Fibroblast of the conjunctiva (primary cell): ENCODE measurements at regions not wholly inside any gene's neighbourhood (a gene's known extent, or its start where the extent isn't known, plus 50 kb on each side); places are given as distances from the start of the nearest gene placed in this dataset.
"Not testable (repeated sequence)": the region's sequence is repeated elsewhere in the genome, so short reads cannot be mapped to it uniquely, and the experiment has no call there.

Experiments used
- DNase-seq: peaks from one replicate; pipeline ENCODE4 v3.0.0-alpha.2; 2010; ENCODE audit warnings: low read depth

- no peak for DNase-seq
Observed at GRCh38 chr5:130324953-130325671, 420.8 kb downstream of the CHSY3 start.

GRCh38 chr5:130323804-130324454 is 419.7 kb downstream of the CHSY3 start:
- no peak for DNase-seq

GRCh38 chr5:130321931-130322330 is 417.7 kb downstream of the CHSY3 start:
- no peak for DNase-seq

- no peak for DNase-seq
Observed at GRCh38 chr5:130316971-130317680, 412.9 kb downstream of the CHSY3 start.

- no peak for DNase-seq
Observed at GRCh38 chr5:130295235-130295634, 391.0 kb downstream of the CHSY3 start.

DNA sequence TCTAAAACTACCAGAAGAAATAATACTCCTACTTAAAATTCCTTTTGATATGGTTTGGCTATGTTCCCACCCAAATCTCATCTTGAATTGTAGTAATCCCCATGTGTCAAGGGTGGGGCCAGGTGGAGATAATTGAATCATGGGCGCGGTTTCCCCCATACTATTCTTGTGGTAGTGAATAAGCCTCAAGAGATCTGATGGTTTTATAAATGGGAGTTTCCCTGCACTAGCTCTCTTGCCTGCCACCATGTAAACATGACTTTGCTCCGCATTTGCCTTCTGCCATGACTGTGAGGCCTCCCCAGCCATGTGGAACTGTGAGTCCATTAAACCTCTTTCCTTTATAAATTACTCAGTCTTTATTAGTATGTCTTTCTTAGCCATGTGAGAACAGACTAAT is 390.5 kb downstream of the CHSY3 start:
- DNase-seq = not testable (repeated sequence)

DNA sequence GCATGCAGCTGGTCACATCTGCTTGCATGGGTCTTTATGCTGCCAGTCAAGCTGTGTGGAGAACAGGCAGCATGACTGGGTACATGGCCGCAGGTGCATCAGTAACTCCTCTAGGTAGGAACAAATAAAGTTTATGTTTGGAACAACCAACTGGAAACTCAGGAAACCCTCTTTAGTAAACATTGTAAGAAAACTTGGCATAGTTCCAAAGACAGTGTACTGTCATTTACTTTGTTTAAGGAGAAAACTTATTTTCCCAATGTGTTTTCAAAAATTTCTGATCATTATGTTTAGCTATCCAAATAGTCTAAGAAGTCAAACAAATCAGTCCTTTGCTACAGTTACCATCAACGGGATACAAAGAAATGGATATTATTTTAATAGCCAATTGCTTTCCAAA is 386.0 kb downstream of the CHSY3 start:
- no peak for DNase-seq

DNA sequence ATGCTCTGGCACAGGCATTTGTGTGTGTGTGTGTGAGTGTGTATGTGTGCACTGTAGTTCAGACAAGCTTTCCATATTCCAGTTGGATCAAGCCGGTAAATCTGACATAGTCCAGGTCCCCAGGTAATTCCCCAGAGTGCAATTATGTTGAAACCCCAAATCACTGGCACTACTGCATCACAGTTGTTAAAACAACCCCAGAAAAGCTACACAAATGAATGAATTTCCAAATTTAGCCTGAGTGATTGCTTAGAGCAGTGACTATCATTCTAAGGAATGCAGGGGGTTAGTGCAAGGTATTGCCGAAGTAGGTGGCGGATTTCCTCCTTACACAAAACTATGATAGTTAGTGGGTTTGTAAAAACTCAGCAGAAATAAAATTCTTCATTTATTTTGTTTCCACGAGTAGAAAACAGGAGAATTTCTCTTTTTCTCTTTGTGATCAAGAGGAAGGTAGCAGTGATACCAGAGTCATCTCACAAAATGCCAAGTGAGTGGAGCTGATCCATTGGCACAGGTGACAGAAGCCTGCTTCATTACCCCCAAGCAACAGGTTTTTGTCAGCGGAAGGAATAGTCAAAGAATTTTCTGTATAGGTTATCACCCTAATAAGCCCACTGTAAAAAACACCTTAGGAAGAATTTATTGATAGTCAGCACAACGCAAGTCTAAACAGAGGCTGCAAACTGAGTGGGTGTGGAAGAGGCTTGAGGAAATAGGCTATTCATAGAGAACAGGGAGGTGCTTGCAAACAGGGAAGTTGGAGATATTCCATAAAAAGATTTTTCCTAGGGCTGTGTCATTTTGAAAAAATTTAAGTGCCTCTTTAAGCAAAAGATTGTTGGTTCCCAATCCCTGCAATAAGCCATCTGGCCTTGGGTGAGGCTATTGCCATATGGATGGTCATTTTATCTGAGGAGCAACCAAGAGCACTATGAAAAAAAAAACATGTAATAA is 385.1 kb downstream of the CHSY3 start:
- DNase-seq = no peak

GRCh38 chr5:130287438-130287837 is 383.2 kb downstream of the CHSY3 start:
- DNase-seq = no peak

DNA sequence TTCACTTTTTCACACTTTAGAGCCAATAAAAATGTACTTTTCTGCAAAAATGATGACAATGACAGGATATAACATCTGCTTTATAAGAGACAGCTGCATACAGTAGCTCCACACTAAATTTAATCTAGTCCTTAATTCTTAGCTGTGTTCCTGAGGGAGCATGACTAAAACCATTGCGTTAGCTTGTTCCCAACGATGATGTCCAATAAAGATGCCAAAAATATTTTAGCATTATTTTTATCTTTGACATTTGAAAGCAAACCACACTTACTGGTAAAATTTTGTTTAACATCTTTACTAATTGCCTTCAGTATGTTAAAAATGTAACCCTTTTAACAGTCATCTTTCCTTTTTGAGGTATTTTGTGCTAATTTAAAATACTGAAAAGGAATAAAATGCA is 382.7 kb downstream of the CHSY3 start:
- DNase-seq = no peak

DNA sequence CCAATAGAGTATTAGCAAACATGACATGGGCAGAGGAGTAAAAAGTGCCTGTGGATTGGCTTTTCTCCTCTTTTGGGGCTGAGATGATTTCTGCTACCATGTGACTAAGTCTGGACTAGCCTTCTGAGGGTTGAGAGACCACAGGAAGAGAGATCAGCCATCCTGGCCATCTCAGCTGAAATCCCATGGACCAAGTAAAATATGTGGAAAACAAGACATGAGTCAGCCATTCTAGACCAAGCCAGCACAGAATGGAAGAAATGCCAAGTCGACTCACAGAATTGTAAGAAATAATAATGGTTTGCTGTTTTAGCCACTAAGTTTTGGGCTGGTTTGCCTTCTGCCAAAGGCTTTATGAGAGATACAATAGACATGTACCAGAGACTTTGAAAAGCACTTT is 377.8 kb downstream of the CHSY3 start:
- DNase-seq = peak; percentile 18

GRCh38 chr5:130280528-130281217 is 376.4 kb downstream of the CHSY3 start:
- no peak for DNase-seq

DNA sequence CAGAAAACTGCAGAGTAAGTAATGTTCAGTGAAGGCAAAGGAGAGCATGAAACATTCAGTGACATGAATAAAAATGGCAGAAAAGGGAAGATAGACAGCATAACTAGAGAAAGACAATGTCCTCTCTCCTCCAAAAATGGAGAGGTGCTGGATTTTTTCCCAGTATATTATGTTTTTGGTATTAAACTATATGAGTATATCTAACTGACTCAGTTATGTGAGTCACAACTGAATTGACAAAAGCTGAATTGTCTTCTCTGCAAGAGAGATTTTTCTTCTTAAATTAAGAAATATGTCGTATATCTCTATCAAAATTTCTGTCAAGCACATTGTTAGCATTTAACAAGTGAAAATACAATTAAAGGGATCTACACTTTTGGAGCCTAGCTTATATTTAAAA is 375.1 kb downstream of the CHSY3 start:
- DNase-seq = no peak

GRCh38 chr5:130278136-130278535 is 373.9 kb downstream of the CHSY3 start:
- no peak for DNase-seq

DNA sequence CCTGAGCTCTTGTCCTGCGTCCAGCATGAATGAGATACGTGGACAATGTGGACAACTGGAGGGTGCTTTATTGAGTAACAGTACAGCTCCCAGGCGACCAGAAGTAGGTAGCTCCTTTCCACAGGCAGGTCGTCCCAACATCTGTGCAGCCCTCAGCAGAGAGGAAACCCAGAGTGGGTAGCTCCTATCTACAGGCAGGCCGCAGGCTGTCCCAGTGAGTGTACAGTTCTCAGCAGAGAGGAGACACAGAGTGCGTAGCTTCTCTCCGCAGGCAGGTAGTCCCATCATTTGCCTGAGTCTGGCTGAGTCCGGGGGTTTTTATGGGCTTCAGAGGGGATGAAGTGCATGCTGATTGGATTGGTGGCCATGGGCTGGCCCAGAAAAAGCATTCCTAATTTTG is 373.3 kb downstream of the CHSY3 start:
- no peak for DNase-seq

DNA sequence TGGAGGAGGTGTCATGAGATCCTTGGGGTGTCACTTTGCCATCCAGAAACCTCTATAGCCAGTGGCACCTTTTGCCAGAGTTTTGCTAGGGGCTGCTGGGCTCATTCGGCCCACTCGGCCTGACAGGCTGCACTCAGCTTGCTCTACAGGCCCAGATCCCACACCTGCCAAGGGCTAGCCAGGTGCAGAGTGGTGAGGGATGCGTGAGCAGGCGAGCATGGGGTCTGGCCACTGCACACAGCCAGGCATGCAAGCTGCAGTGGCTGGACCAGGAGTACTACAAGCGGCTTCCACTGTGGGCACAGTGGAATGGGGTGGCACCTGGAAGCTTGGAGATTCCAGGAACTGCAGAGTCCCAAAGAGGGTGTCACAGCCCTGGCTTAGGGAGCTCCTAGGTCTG is 372.7 kb downstream of the CHSY3 start:
- no peak for DNase-seq

- no peak for DNase-seq
Observed at GRCh38 chr5:130272837-130273236, 368.6 kb downstream of the CHSY3 start.

DNA sequence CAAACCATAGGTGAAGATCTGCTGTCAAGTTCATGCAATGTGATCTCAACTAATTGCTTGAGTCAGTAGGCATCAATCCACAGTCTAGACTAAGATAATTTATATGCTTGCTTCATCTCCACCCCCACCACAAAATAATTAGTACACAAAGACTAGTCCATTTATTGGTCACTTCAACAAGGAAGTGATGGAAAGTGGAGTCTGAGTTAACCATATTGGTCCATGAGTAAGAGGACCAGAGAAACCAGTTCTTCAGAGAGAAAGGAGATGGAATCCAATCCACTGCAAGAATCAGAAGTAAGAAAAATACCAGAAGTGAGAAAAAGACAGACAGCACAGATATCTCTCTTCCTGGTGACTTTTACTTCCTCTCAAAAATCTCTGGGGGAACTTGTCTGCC is 366.5 kb downstream of the CHSY3 start:
- no peak for DNase-seq

DNA sequence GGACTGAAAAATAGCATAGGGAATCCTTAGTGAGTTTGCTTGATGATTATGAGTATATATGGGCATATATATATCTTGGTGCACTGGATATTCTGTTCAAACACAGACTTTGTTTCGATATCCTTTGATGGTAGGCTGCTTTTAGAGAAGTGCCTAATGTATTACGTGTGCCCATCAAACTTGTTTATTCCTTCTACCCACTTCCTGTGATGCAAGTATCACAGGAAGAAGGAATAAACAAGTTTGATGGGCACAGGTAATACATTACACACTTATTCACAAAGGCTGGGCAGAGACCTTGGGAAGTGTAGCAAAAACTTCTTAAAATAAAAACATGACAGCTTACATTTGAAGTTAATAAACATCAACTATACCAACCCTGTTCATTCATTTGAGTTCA is 364.2 kb downstream of the CHSY3 start:
- no peak for DNase-seq

DNA sequence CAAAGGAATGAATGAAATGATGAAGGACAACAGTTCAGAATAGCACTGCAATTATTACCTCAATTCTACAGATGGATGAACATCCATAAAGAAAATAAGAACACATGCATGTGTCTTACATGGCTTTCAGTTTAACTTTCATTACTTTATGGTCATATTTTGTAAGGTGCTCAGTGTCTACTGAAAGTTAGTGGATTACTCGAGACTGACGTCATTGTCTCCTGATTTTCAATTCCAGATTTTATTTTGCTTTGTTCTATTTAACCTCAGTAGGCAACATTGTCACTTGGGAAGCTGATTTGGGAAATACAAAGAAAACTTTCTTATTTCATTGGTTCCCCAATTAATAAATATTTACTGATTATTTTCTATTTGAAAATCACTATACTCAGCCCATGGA is 363.7 kb downstream of the CHSY3 start:
- no peak for DNase-seq

GRCh38 chr5:130260481-130260880 is 356.2 kb downstream of the CHSY3 start:
- no peak for DNase-seq

GRCh38 chr5:130251931-130252330 is 347.7 kb downstream of the CHSY3 start:
- no peak for DNase-seq
